ENCODE measurements at regions not wholly inside any gene's neighbourhood (a gene's known extent, or its start where the extent isn't known, plus 50 kb on each side); places are given as distances from the start of the nearest gene placed in this dataset.

- no peak for DNase-seq
- H3K27me3 ChIP-seq, result no peaks in the 10 kb centered on the region
- intact Hi-C loops (cut with DNase I), result no loop called here
- no peak for ATAC-seq
- no peaks in the 10 kb centered on the region for H3K9me3 ChIP-seq
- no peaks in the 10 kb centered on the region for H3K4me1 ChIP-seq
- TF ChIP-seq, protein P1, sequence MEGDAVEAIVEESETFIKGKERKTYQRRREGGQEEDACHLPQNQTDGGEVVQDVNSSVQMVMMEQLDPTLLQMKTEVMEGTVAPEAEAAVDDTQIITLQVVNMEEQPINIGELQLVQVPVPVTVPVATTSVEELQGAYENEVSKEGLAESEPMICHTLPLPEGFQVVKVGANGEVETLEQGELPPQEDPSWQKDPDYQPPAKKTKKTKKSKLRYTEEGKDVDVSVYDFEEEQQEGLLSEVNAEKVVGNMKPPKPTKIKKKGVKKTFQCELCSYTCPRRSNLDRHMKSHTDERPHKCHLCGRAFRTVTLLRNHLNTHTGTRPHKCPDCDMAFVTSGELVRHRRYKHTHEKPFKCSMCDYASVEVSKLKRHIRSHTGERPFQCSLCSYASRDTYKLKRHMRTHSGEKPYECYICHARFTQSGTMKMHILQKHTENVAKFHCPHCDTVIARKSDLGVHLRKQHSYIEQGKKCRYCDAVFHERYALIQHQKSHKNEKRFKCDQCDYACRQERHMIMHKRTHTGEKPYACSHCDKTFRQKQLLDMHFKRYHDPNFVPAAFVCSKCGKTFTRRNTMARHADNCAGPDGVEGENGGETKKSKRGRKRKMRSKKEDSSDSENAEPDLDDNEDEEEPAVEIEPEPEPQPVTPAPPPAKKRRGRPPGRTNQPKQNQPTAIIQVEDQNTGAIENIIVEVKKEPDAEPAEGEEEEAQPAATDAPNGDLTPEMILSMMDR (IDR thresholded peaks at IDR 0.05), result no peak
- no peak overlapping the region for H3K4me3 ChIP-seq
- no peak overlapping the region for H3K27ac ChIP-seq
- no peaks in the 10 kb centered on the region for H3K36me3 ChIP-seq
- whole genome bisulfite sequencing, 2 donors, result 95 to 98% methylated on average over 1 of the region's 1 CpG
Measured at GRCh38 chr21:16870103-16870502, 642.7 kb upstream of the CXADR start.

- intact Hi-C loops (cut with DNase I), result no loop called here
- TF ChIP-seq, protein P1 (IDR thresholded peaks at IDR 0.05), result no peak
- 93 to 94% methylated on average over 1 of the region's 1 CpG for WGBS, 2 donors
- Histone ChIP-seq H3K27ac (no peak overlapping the region), H3K9me3 (no peaks in the 10 kb centered on the region), H3K4me3 (no peak overlapping the region), H3K27me3 (no peaks in the 10 kb centered on the region), H3K4me1 (no peaks in the 10 kb centered on the region), H3K36me3 (no peaks in the 10 kb centered on the region)
- DNase-seq (no peak), ATAC-seq (no peak)
Measured at GRCh38 chr21:16872616-16873015, 640.2 kb upstream of the CXADR start.

- intact Hi-C loops (cut with DNase I), result no loop called here
- no peak overlapping the region for H3K4me3 ChIP-seq
- WGBS, 2 donors, result 91 to 93% methylated on average over 2 of the region's 2 CpGs
Measured at GRCh38 chr21:16873176-16873575, 639.7 kb upstream of the CXADR start.

DNA sequence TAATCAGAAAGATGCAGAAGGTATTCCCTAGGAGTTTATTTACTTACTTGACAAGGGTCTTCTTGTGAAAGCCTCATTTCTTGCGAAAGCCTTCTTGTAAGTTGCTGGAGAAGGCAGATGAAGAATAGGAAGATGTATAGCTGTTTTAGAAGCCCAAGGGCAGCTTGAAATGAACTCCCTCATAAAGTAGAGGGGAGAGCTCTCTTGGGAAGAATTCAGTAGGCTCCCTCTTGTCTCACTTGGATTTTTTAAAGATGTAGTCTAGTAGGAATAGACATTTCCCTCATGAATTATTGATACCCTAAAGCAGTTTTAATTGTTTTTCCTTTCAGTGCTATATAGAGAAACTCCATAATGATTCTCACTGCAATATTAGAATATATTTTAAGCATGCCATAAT lies 639.2 kb upstream of the CXADR start:
- H3K4me1 ChIP-seq, result no peaks in the 10 kb centered on the region
- DNase-seq, result no peak
- TF ChIP-seq, protein P1 (IDR thresholded peaks at IDR 0.05), result no peak
- no peak overlapping the region for H3K27ac ChIP-seq
- no peak overlapping the region for H3K4me3 ChIP-seq
- no peaks in the 10 kb centered on the region for H3K9me3 ChIP-seq
- no peak for ATAC-seq
- intact Hi-C loops (cut with DNase I), result no loop called here
- no peaks in the 10 kb centered on the region for H3K36me3 ChIP-seq
- 91 to 97% methylated on average over 1 of the region's 1 CpG for WGBS, 2 donors
- no peaks in the 10 kb centered on the region for H3K27me3 ChIP-seq

More at GRCh38 chr21:16873176-16873575, 639.7 kb upstream of the CXADR start:
- Histone ChIP-seq H3K4me1 (no peaks in the 10 kb centered on the region), H3K9me3 (no peaks in the 10 kb centered on the region), H3K27ac (no peak overlapping the region), H3K27me3 (no peaks in the 10 kb centered on the region), H3K36me3 (no peaks in the 10 kb centered on the region)
- DNase-seq (no peak), ATAC-seq (no peak)
- TF ChIP-seq, protein P1 (IDR thresholded peaks at IDR 0.05), result no peak

- 89 to 93% methylated on average over 3 of the region's 3 CpGs for WGBS, 2 donors
- peaks cover 0 to 11% (median 0%) of the 10 kb centered on the region in 11 donors for H3K9me3 ChIP-seq
- H3K4me1 ChIP-seq, result no peaks in the 10 kb centered on the region
- H3K27ac ChIP-seq, result no peak overlapping the region
- intact Hi-C loops (cut with DNase I), result no loop called here
- ATAC-seq, result no peak
- H3K36me3 ChIP-seq, result no peaks in the 10 kb centered on the region
- TF ChIP-seq, protein P1 (IDR thresholded peaks at IDR 0.05), result no peak
- no peak overlapping the region for H3K4me3 ChIP-seq
- DNase-seq, result no peak
- H3K27me3 ChIP-seq, result no peaks in the 10 kb centered on the region
Measured at GRCh38 chr21:16879479-16879878, 633.4 kb upstream of the CXADR start.
